Activated CD8-positive, alpha-beta memory T cell treated with anti-CD3 and anti-CD28 coated beads, Interleukin-2, amount 50 U/mL, for 48 hours (primary cell): ENCODE measurements at regions not wholly inside any gene's neighbourhood (a gene's known extent, or its start where the extent isn't known, plus 50 kb on each side); places are given as distances from the start of the nearest gene placed in this dataset.
"Not testable (repeated sequence)": the region's sequence is repeated elsewhere in the genome, so short reads cannot be mapped to it uniquely, and the experiment has no call there.

Experiments
- DNase-seq: peaks from one replicate; pipeline ENCODE4 v3.0.0-alpha.2; 2020

DNA sequence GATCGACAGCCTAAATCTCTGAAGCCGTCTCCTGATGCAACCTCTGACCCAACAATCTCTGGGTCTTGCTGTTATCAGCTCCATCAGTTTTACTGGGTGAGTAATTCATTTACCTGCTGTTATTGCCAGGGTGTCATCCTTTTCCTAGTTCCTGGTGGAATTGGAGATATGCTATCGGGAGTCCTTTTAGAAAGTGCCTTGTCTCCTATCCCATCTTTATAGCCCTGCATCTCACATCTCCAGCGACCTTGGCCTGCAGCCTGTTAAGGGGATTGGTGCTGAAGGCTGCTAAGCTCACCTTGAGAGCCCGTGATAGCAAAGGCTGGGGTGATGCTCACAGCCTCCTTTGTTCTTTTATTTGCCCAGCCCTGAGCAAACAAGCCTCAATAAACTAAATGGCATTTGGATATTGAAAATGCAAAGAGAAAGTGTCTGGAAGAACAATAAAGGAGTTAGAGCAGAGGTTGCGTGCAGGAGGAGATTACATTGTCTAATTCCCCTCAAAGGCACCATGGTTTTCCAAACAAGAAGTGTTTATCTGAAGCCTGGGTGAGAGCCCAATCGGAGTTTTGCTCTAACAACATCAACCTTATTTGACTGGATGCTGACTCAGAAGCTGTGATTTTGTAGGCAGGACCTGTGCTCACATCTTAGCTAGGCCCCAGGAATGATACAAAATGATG lies 101.8 kb downstream of the RPLP1 start:
- DNase-seq: no peak

DNA sequence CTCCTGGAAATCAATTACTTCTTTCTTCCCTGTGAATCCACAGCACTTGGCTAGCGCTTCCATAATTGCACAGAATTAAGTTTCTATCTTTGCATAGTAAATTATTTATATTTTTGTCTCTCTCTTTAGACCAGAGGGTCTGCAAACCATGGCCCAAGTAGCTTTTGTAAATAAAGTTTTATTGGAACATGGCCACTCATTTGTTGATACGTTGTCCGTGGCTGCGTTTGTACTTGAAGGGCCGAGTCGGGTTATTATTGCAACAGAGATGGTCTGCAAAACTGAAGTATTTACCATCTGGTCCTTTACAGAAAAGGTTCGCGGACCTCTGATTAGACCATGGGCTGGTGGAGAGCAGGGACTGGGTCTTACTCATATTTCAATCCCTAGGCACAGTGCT lies 102.5 kb downstream of the RPLP1 start:
- no peak for DNase-seq

DNA sequence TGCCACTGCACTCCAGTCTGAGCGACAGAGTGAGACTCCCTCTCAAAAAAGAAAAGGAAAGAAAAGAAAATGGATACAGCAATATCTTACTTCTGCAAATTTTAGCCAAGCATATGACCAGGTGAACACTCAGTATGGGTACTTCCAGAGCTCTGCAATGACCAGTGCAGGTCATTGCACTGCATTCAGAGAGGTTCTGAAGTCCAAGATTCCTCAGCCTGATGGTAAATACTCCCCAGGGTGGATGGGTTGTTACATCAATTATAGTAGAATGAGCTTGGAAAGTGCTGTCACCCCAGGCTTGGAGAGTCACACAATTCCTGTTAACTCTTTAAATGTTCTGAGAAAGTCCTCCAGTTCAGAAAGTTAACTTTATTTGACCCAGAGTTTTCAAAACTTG lies 103.7 kb downstream of the RPLP1 start:
- no peak for DNase-seq

DNA sequence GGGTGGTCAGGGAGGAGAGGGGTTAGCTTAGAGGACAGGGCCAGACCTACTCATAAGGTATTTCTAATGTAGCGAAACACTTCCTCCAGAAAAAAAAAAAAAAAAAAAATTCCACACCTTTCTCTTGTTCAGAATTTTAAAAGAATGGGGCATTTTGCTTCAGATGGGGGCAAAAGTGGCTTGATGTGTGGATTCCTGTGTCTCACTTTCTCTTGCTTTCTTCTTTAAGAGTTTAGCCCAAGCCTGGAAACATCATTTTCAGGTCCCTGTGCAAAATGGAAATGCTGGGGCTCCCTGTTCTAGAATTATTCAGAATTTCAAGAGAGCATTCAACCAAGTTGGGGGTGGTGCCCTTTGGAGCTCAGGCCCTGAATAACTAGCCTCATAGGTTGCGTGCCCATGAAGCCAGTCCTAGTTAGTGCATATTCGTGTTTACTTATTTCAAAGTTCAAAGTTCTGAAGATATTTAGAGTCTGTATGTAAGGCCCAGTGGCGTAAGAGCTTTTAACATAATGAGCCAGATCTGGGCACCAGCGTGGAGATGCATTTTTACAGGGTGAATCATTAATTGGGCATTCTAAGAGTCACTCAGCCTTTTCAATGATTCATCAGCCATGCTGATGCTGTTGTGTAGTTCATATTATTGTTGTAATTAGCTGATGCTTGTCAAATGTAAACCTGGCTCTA lies 104.5 kb downstream of the RPLP1 start:
- DNase-seq: no peak

DNA sequence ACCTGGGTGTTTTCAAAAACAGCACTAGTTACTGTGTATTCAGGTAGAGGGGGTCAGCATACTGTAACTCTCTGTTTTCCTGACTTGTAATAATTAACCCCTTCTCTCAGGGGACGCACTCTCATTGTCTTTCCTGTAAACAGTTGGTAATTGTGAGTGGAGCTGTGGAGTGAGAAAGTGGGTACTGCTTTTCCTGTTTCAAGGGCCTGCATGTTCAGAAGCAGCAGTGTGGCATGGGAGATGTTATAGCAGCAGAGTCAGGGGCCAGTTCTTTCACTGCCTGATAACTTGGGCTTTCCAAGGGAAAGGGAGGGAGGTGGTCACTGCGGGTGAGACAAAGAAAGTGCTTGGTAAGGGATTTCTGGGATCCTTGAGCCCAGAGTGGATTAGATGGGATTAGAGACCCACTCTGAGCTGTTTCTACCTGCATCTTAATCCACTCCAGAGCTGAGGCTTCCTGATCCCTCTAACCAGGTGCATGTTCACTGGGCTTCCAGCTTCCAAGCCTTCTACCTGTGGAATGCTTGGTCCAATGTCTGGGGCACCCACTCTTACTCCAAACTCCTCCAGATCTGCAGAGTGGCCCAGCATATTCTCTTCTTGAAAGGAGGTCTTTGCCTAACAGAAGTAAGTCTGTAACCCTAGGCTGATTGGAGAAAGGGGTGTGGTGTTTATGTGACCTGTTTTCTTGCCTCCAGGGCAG lies 105.2 kb downstream of the RPLP1 start:
- DNase-seq: no peak

DNA sequence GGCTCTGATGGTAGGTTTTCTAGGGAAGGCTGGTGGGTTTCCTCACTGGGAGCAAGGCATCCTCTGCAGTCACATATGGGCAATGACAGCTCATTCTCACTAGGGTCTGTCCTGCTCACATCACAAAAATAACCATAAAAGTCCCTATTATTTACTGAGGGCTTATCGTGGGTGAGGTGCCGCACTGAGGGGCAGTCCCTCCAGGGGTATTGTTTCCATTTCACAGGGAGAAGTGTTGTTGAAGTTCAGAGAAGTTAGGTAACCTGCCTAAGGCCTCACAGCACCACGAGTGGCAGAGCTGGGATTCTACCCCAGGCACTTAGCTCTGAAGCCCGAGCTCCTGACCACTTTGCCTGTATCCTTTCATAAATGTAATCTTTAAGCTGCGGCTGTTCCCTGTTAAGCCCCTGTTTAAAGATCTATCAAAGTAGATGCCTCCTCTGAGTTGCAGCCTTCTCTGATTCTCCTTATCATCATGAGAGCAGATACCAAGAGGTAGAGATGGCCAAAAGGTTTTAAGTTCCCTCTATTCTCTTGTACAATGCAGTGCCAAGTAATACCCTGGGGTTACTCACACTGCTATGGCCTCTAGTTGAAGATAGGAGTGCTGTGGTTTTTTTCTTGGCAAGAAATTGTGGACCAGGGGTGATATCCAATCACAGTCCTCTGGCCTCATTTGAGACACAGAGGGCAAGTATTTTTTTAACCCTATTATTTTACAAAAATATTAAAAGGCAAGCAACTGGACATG lies 107.0 kb downstream of the RPLP1 start:
- DNase-seq: no peak

DNA sequence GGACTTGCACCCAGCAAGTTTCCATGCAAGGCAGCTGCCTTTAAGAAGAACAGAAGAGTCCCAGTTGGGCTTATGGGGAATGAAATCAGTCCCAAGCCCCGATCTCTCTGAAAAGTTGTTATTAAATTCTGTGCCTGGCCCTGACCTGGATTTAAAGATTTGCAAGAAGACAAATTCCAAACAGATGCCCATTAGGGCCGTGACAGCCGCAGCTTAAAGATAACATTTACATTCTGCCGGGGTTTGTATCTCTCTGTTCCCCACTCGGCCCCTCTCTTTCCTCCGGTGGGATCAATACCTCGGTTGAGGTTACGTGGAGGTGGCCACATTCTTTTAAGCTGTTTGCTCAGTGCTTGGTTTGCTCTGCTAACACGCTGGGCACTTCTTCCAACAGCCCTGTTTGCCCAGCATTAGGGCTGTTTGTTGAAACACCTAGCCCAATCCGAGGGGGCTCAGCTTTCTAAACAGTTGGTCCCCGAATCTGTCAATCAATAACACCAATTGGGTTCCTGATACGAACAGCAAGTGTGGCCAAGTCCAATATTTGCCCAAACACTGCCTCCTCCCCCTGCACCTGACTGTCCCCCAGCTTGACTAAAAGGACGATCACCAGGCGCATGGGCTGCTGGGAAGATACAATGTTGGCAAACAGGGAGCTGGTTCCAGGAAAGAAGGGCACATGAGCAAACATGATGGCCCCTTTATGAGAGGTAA lies 108.6 kb downstream of the RPLP1 start:
- no peak for DNase-seq

DNA sequence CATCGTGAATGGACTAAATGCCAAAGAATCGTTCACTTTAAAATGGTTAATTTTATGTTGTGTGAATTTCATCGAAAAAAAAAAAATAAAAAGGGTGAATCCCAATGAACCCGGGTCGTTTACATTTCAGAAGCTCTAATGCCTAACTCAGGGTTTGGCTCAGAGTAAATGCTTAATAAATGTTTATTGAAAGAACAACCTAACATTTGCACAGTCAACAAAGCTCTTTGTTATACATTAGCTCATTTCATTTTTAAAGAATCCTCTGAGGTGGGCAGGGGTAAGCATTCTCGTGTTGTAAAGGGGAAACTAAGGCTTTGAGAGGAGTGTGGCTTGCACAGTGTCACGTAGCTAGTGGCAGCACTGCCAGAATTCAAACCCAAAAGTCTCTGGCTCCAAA lies 109.5 kb downstream of the RPLP1 start:
- DNase-seq: no peak

DNA sequence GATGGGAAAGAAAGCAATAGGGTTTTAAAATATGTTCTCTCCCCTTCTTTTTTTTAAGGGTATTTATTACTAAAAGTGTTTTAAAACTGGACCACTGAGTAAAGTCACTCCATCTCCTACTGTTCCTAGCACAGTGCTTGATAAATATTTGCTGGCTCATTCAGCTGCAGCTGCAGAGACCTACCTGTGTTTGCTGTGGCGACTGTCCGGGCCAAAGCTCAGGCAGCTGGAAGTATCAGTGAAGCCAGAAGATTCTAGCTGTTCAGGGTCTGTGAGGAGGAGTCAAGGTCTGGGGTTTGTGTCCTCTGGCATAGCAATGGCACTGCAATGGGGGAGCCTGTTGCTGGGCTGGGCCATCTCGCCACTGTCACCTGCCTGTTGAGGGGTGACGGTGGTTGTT lies 109.9 kb downstream of the RPLP1 start:
- DNase-seq: no peak

DNA sequence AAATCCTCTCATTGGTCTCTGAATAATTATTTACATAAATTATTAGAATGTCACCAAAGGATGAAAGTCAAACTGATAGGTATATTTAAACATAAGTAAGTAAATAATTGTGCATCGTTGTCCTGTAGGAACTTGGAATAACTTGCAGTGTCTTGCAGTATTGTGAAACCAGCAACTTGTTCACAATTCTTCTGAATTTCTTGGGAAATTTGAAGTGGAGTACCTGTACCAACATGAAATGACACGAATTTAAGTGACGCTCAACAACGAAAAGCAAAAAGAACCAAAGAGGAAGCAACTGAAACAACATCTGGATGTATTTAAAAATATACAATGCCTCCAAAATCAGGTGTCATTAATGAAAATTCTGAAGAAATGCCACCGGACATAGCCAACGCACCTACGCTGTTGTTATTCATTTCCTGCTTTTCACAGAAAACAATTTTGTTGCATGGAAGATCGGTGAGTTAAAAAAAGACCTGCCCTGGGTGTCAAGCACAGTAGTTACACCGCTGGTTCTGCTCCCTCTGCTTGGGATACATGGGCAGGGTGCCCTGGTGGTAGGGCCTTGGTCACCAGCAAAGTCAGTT lies 112.5 kb downstream of the RPLP1 start:
- no peak for DNase-seq

DNA sequence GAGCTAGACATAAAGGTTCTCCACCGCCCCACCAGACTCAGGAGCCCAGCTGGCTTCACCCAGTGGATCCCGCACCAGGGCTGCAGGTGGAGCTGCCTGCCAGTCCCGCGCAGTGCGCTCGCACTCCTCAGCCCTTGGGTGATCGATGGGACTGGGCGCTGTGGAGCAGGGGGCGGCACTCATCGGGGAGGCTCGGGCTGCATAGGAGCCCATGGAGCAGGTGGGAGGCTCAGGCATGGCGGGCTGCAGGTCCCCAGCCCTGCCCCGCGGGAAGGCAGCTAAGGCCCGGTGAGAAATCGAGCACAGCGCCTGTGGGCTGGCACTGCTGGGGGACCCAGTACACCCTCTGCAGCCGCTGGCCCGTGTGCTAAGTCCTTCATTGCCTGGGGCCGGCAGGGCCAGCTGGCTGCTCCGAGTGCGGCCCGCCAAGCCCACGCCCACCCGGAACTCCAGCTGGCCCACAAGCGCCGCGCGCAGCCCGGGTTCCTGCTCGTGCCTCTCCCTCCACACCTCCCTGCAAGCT lies 114.7 kb downstream of the RPLP1 start:
- not testable (repeated sequence) for DNase-seq

DNA sequence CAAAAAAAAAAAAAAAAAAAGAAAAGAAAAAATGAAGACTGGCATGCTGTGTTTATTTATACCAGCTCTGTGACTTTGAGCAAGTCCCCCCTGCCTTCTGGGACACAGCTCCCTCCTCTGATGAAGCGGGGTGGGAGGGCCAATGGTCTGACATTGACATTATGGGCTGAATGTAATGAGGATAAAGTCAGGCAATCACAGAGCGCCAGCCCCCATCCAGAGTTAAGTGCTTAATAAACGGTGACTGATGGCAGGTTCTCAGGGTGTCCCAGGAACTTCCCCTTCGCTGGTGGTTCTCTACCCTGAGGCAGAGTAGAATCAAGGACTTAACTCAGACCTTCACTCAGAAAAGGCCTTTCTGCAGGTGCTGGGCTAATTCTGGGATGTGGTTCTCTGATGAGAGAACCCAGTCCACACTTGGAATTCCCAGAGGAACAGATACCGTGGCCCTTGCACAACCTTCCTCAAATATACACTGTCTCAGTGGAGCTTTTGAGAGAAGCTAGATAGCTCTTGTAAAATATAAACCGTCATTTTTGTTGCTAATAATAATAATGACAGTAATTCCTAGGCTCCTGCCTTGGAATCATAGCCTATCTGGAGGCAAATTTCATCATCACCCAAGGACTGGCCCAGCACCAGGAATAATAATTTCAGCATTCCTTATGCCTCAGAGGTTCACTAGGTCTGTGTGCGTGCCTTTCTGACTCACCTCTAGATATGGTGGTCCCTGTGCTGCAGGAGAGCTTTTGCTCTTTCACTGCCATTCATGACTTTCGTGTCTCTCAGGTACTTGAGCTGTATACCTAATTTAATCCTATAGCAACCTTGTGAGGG lies 115.8 kb downstream of the RPLP1 start:
- no peak for DNase-seq

DNA sequence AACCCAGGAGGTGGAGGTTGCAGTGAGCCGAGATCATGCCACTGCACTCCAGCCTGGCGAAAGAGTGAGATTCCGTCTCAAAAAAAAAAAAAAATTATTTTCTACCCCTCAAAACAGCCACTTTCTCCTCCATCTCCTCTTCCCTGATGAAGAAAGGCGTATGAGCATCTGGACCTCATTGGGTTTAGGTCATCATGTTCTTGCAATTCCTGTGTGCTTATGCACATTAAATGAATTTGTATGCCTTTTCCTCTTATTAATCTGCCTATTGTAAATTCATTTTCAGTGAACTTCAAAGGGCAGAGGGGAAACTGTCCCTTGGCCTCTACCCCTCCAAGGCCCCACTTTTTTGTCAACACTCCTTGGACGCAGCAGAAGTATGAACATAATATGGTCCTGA lies 117.8 kb downstream of the RPLP1 start:
- no peak for DNase-seq

DNA sequence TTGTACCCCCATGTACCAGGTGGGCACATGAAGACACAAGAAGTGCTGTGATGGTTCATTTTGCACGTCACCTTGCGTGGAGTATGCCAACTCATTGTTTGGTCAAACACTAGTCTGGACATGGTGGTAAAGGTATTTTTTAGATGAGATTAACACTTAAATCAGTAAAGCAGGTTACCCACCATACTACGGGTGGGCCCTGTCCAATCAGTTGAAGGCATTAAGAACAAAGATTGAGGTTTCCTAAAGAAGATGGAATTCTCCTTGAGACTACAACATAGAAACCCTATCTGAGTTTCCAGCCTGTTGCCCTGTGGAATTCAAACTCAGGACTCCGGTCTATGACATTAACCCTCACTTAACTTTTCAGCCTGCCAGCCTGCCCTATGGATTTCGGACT lies 118.4 kb downstream of the RPLP1 start:
- no peak for DNase-seq

DNA sequence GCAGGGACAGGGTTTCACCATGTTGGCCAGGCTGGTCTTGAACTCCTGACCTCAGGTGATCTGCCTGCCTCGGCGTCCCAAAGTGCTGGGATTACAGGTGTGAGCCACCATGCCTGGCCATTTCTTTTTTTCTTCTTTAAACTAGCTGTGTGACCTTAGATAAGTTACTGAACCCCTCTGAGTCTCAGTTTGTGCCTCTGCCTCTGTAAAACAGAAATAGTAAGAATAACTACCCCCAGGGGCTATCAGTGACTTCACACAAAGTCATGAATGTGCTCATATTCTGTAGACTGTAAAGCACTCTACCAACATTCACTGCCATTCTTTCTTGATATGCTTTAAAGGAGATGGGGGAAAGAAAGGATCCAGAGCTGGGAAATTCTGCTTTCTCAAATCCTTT lies 120.7 kb downstream of the RPLP1 start:
- not testable (repeated sequence) for DNase-seq

DNA sequence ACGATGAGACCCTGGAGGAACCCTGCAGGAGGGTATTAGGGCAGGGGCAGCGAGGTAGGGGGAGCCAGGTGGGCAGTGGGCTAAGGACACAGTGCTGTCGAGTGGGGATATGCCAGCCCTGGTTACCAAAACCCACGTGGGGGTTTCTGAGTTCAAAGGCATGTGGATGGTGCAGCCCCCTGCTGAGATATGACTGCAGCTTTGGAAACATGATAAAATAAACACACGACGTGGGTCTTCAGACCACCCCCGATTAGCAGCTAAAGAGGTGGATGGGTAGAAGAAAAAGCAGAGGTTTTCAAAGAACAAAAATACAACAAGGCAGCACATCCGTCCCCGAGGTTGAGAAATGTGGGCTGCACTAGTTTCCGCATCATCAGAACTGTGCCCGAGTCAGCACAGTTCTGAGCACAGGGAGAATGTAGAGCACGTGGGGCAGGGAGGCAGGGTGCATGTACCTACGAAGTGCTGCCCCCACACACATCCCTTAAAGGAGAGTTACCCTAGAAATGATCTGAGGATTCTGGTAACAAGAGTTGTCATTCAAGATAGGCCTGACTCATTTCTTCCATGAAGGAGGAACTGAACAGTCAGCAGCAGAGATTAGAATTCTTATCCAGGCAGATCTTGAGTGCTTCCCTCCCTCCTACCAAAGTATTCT lies 121.3 kb downstream of the RPLP1 start:
- peak; percentile 71 for DNase-seq

DNA sequence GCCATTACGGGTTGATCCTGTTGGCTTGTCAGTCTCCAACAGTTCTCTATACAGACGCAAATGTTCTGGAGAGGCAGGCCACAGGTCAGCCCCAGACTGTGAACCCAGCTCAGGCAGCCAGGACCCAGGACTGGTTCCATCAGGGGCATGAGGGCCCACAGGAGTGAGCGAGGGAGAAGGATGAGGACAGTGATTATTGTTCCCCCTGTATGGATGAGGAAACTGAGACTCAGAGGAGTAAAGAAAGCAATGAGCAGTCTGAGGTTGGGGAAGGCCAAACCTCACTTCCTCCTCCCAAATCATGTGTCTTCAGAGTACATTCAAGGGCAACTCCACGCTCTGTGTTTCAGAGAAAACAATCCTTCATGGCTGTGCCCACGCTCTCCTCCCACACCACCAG lies 121.9 kb downstream of the RPLP1 start:
- no peak for DNase-seq

DNA sequence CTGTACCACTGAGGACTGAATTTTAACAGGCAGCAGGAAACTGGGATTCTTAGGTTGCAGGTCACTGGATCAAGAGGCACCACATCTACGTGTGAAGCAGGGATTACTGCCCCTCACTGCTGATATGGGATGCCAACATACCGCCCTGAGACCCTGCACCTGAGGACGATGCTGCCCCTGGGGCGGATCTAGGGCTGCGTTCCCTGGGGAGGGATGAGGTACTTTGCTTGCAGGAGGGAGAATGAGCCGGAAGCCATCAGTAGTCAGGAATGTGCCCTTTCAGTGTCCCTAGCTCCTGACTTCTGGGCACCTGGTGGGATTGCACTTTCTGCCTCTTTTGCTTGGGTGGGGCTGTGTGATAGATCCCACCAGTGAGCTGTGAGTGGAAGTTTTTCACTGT lies 122.8 kb downstream of the RPLP1 start:
- DNase-seq: no peak

DNA sequence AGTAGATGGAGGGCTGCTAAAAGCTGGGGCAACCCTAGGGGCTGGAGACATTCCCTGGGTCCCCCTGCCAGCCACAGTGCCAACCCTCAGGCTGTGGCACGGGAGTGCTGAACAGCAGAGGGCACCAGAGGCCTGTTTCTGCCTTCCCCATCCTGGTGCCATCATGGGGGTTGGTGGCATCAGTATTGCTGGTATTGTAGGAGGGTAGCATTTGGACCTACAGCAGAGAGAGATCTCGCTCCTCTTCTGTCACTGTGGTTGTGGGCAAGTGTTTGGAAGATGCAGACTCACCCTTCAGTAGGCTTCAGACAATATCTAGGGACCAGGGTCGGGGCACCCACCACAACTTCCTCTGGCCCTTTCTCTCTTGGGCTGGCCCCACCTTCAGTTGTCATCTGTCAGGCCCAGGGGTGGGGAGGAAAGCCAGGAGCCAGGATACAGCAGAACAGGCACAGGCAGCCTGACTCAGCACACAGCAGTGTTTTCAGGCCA lies 123.5 kb downstream of the RPLP1 start:
- peak; percentile 82 for DNase-seq

DNA sequence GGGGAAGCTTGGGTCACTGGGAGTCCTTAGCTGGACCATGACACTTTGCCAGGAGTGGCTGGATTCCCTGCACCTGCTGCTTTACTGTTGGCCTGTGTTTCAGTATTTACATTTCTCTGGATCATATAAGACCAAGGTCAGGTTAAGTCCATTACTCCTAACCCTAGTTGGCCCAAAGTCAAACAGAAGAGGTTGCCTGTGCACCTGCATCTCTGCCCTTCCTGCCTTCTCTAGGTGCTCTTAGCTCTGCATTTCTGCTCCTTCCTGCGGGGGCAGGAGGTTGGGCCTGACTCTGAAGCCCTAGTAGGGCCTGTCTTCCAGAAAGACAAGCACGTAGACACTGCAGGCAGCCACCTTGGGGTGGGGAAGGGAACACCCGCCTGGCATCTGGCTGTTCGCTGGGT lies 124.3 kb downstream of the RPLP1 start:
- DNase-seq: no peak

DNA sequence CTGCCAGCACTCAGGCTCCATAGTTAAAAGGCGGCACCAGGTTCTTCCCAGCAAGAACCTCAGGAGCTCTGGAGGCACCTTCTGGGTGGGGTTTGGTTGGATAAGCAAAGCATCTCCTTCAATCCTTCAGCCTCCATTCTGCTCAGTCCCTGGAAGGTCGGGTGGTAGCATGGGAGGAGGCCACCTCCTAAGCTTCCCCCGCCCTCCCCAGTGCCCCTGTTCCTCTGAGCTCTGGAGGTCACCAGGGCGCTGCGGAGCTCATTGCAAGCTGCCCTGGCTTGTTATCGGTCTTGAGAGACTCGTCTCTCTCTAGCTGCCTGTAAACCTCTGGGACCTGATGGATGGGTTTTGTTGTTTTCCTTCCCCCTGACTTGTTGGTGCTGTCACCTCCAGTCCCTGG lies 124.8 kb downstream of the RPLP1 start:
- DNase-seq: no peak
